HL-60 (cell line): ENCODE measurements at regions not wholly inside any gene's neighbourhood (a gene's known extent, or its start where the extent isn't known, plus 50 kb on each side); places are given as distances from the start of the nearest gene placed in this dataset.

Experiments
- GABPA ChIP-seq: IDR thresholded peaks from 2 replicates; pipeline ENCODE4 v1.6.1; 2012; ENCODE audit warnings: low read depth
- POLR2AphosphoS5 ChIP-seq: IDR thresholded peaks from 2 replicates; pipeline ENCODE4 v1.6.1; 2012; ENCODE audit warnings: low read depth
- TF ChIP-seq, protein P1 (sequence below): IDR thresholded peaks from one replicate; pipeline ENCODE4 v1.5.1; 2011; ENCODE audit warnings: low read length, control low read depth, inconsistent platforms; ENCODE audit not compliant: insufficient read depth
- TF ChIP-seq, protein P2 (sequence below): IDR thresholded peaks from 2 replicates; pipeline ENCODE4 v1.6.1; 2012; ENCODE audit warnings: low read depth; ENCODE audit not compliant: insufficient replicate concordance

DNA sequence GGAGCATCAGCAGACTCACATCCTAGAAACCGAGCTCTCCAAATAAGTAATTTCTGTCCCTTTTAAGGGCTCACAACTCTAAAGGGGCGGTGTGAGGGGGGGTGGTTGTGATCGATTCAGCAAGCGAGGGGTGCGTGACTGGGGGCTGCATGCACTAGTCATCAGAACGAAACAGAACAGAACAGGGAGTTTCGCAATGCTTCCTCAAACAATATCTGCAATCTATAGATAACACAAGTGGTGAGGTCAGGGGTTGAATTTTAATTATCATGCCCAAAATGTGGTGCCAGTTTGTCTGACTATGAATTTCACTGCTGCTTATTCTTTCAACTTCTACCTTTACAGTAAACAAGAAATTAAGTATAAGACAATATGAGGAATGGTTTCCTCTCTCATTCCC lies 1003.0 kb upstream of the NCAM2 start:
- TF ChIP-seq, protein P1, sequence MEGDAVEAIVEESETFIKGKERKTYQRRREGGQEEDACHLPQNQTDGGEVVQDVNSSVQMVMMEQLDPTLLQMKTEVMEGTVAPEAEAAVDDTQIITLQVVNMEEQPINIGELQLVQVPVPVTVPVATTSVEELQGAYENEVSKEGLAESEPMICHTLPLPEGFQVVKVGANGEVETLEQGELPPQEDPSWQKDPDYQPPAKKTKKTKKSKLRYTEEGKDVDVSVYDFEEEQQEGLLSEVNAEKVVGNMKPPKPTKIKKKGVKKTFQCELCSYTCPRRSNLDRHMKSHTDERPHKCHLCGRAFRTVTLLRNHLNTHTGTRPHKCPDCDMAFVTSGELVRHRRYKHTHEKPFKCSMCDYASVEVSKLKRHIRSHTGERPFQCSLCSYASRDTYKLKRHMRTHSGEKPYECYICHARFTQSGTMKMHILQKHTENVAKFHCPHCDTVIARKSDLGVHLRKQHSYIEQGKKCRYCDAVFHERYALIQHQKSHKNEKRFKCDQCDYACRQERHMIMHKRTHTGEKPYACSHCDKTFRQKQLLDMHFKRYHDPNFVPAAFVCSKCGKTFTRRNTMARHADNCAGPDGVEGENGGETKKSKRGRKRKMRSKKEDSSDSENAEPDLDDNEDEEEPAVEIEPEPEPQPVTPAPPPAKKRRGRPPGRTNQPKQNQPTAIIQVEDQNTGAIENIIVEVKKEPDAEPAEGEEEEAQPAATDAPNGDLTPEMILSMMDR = no peak
- TF ChIP-seq GABPA (no peak), POLR2AphosphoS5 (no peak)
- TF ChIP-seq, protein P2, sequence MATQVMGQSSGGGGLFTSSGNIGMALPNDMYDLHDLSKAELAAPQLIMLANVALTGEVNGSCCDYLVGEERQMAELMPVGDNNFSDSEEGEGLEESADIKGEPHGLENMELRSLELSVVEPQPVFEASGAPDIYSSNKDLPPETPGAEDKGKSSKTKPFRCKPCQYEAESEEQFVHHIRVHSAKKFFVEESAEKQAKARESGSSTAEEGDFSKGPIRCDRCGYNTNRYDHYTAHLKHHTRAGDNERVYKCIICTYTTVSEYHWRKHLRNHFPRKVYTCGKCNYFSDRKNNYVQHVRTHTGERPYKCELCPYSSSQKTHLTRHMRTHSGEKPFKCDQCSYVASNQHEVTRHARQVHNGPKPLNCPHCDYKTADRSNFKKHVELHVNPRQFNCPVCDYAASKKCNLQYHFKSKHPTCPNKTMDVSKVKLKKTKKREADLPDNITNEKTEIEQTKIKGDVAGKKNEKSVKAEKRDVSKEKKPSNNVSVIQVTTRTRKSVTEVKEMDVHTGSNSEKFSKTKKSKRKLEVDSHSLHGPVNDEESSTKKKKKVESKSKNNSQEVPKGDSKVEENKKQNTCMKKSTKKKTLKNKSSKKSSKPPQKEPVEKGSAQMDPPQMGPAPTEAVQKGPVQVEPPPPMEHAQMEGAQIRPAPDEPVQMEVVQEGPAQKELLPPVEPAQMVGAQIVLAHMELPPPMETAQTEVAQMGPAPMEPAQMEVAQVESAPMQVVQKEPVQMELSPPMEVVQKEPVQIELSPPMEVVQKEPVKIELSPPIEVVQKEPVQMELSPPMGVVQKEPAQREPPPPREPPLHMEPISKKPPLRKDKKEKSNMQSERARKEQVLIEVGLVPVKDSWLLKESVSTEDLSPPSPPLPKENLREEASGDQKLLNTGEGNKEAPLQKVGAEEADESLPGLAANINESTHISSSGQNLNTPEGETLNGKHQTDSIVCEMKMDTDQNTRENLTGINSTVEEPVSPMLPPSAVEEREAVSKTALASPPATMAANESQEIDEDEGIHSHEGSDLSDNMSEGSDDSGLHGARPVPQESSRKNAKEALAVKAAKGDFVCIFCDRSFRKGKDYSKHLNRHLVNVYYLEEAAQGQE = no peak
